HEK293 (cell line): ENCODE measurements at regions not wholly inside any gene's neighbourhood (a gene's known extent, or its start where the extent isn't known, plus 50 kb on each side); places are given as distances from the start of the nearest gene placed in this dataset.

Source experiments
- CTCF ChIA-PET: fragments of 350-600 bp; formaldehyde crosslinking; extraction: SDS; loops from one replicate; lab custom pipeline; 2021; ENCODE audit warnings: antibody characterized with exemption; lab: Yijun Ruan, JAX
- POLR2A ChIA-PET: fragments of 300-600 bp; formaldehyde crosslinking; extraction: SDS; loops from one replicate; lab custom pipeline; 2020; ENCODE audit warnings: antibody characterized with exemption, inconsistent platforms; lab: Yijun Ruan, JAX
- H3K27ac ChIP-seq: fragments of 200-500 bp; sonication (Bioruptor generic); 2 replicates; pipeline ENCODE4 v1.5.1; 2014; ENCODE audit warnings: low read depth, low read length, control low read depth, inconsistent platforms; ENCODE audit errors: extremely low read depth
- H3K36me3 ChIP-seq, 2 experiments: fragments of 200-500 bp in 1 of 2; sonication (Bioruptor generic) in 1 of 2; 1 replicate in 1 of 2; 2 replicates in 1 of 2; pipeline ENCODE4 v1.5.1; 2014 to 2017; ENCODE audit warnings: inconsistent platforms in 2 of 2, low read length in 2 of 2; ENCODE audit not compliant: control insufficient read depth in 2 of 2, insufficient read depth in 1 of 2
- H3K4me1 ChIP-seq: fragments of 200-500 bp; sonication (Bioruptor generic); 2 replicates; pipeline ENCODE4 v1.5.1; 2014; ENCODE audit warnings: mild to moderate bottlenecking, low read length, inconsistent platforms; ENCODE audit not compliant: control insufficient read depth, insufficient read depth
- H3K4me3 ChIP-seq: 2 replicates; pipeline ENCODE4 v1.5.1; 2011; ENCODE audit warnings: low read depth, mild to moderate bottlenecking, control low read depth, low read length, moderate library complexity
- H3K9me3 ChIP-seq: fragments of 200-500 bp; sonication (Bioruptor generic); 2 replicates; pipeline ENCODE4 v1.5.1; 2014; ENCODE audit warnings: low read depth, low read length, inconsistent platforms; ENCODE audit not compliant: control insufficient read depth, insufficient read depth
- BCL11A ChIP-seq: fragments of 450-650 bp; formaldehyde crosslinking; IDR thresholded peaks from 2 replicates; pipeline ENCODE4 v1.5.1; 2016; ENCODE audit warnings: low read depth, missing biosample characterization, missing genetic modification characterization
- BCL11B ChIP-seq: fragments of 450-650 bp; formaldehyde crosslinking; IDR thresholded peaks from 2 replicates; pipeline ENCODE4 v1.5.1; 2016; ENCODE audit warnings: low read depth, missing biosample characterization, missing genetic modification characterization
- HOXC10 ChIP-seq: sonication (generic); formaldehyde crosslinking; IDR thresholded peaks from 2 replicates; pipeline ENCODE4 v1.8.1; 2023; ENCODE audit warnings: mild to moderate bottlenecking, missing genetic modification reagents
- HOXD13 ChIP-seq: sonication (generic); formaldehyde crosslinking; IDR thresholded peaks from 2 replicates; pipeline ENCODE4 v1.8.0; 2022; ENCODE audit warnings: missing genetic modification reagents, borderline replicate concordance
- MZF1 ChIP-seq: fragments of 450-650 bp; formaldehyde crosslinking; IDR thresholded peaks from 2 replicates; pipeline ENCODE4 v1.5.1; 2017; ENCODE audit warnings: missing biosample characterization, missing genetic modification characterization, borderline replicate concordance
- OSR2 ChIP-seq: fragments of 450-650 bp; formaldehyde crosslinking; IDR thresholded peaks from 2 replicates; pipeline ENCODE4 v1.5.1; 2016; ENCODE audit warnings: missing biosample characterization, missing genetic modification characterization
- PRDM1 ChIP-seq: fragments of 450-650 bp; formaldehyde crosslinking; IDR thresholded peaks from 2 replicates; pipeline ENCODE4; 2016; ENCODE audit warnings: missing biosample characterization, missing genetic modification characterization
- REPIN1 ChIP-seq: fragments of 450-650 bp; formaldehyde crosslinking; IDR thresholded peaks from 2 replicates; pipeline ENCODE4 v1.5.1; 2017; ENCODE audit warnings: missing biosample characterization, missing genetic modification characterization, low read depth
- SETDB1 ChIP-seq: IDR thresholded peaks from one replicate; pipeline ENCODE4 v1.6.1; 2017; ENCODE audit warnings: mild to moderate bottlenecking, low read length, moderate library complexity, mixed read lengths; ENCODE audit not compliant: insufficient read length
- ZBTB1 ChIP-seq: fragments of 450-650 bp; formaldehyde crosslinking; IDR thresholded peaks from 2 replicates; pipeline ENCODE4 v1.5.1; 2016; ENCODE audit warnings: missing biosample characterization, missing genetic modification characterization
- ZBTB21 ChIP-seq: fragments of 450-650 bp; formaldehyde crosslinking; IDR thresholded peaks from 2 replicates; pipeline ENCODE4 v1.5.1; 2017; ENCODE audit warnings: missing biosample characterization, missing genetic modification characterization
- ZNF184 ChIP-seq: fragments of 450-650 bp; IDR thresholded peaks from 2 replicates; pipeline ENCODE4 v1.5.1; 2018; ENCODE audit warnings: missing biosample characterization, mild to moderate bottlenecking, missing genetic modification characterization
- ZNF239 ChIP-seq: fragments of 450-650 bp; formaldehyde crosslinking; IDR thresholded peaks from 2 replicates; pipeline ENCODE4 v1.5.1; 2016; ENCODE audit warnings: missing biosample characterization, missing genetic modification characterization
- ZNF302 ChIP-seq: fragments of 450-650 bp; formaldehyde crosslinking; IDR thresholded peaks from 2 replicates; pipeline ENCODE4 v1.5.1; 2016; ENCODE audit warnings: missing biosample characterization, missing genetic modification characterization, low read depth
- ZNF404 ChIP-seq: fragments of 450-650 bp; formaldehyde crosslinking; IDR thresholded peaks from 2 replicates; pipeline ENCODE4 v1.5.1; 2017; ENCODE audit warnings: missing biosample characterization, missing genetic modification characterization
- ZNF48 ChIP-seq: fragments of 450-650 bp; formaldehyde crosslinking; IDR thresholded peaks from 2 replicates; pipeline ENCODE4 v1.5.1; 2016; ENCODE audit warnings: missing biosample characterization, missing genetic modification characterization
- ZNF529 ChIP-seq: fragments of 450-650 bp; formaldehyde crosslinking; IDR thresholded peaks from 2 replicates; pipeline ENCODE4 v1.5.1; 2017; ENCODE audit warnings: missing genetic modification characterization, missing biosample characterization; ENCODE audit not compliant: insufficient replicate concordance
- ZNF548 ChIP-seq: fragments of 450-650 bp; formaldehyde crosslinking; IDR thresholded peaks from 2 replicates; pipeline ENCODE4 v1.5.1; 2016; ENCODE audit warnings: missing biosample characterization, missing genetic modification characterization
- ZNF555 ChIP-seq: fragments of 450-650 bp; formaldehyde crosslinking; conservative IDR thresholded peaks from 2 replicates; pipeline ENCODE4 v1.5.1; 2017; ENCODE audit warnings: missing biosample characterization, mild to moderate bottlenecking, missing genetic modification characterization, inconsistent platforms
- ZNF596 ChIP-seq: fragments of 450-650 bp; IDR thresholded peaks from 2 replicates; pipeline ENCODE4 v1.5.0; 2018; ENCODE audit warnings: missing biosample characterization, mild to moderate bottlenecking, missing genetic modification characterization, moderate library complexity
- ZNF654 ChIP-seq: fragments of 450-650 bp; formaldehyde crosslinking; IDR thresholded peaks from 2 replicates; pipeline ENCODE4 v1.5.1; 2016; ENCODE audit warnings: low read depth, missing biosample characterization, missing genetic modification characterization
- ZNF660 ChIP-seq: fragments of 450-650 bp; IDR thresholded peaks from 2 replicates; pipeline ENCODE4 v1.5.1; 2018; ENCODE audit warnings: missing biosample characterization, mild to moderate bottlenecking, missing genetic modification characterization
- TF ChIP-seq, protein P1 (sequence below): fragments of 450-650 bp; formaldehyde crosslinking; IDR thresholded peaks from 2 replicates; pipeline ENCODE4 v1.5.1; 2016; ENCODE audit warnings: missing biosample characterization, missing genetic modification characterization, borderline replicate concordance
- TF ChIP-seq, protein P2 (sequence below): fragments of 450-650 bp; IDR thresholded peaks from 2 replicates; pipeline ENCODE4 v1.5.1; 2018; ENCODE audit warnings: missing biosample characterization, missing genetic modification characterization
- TF ChIP-seq, protein P3 (sequence below): fragments of 450-650 bp; formaldehyde crosslinking; IDR thresholded peaks from 2 replicates; pipeline ENCODE4 v1.5.1; 2016; ENCODE audit warnings: missing biosample characterization, missing genetic modification characterization
- TF ChIP-seq, protein P4 (sequence below): fragments of 450-650 bp; formaldehyde crosslinking; IDR thresholded peaks from 2 replicates; pipeline ENCODE4; 2016; ENCODE audit warnings: missing biosample characterization, missing genetic modification characterization
- TF ChIP-seq, protein P5 (sequence below): fragments of 450-650 bp; formaldehyde crosslinking; IDR thresholded peaks from 2 replicates; pipeline ENCODE4 v1.5.1; 2016; ENCODE audit warnings: missing biosample characterization, missing genetic modification characterization

DNA sequence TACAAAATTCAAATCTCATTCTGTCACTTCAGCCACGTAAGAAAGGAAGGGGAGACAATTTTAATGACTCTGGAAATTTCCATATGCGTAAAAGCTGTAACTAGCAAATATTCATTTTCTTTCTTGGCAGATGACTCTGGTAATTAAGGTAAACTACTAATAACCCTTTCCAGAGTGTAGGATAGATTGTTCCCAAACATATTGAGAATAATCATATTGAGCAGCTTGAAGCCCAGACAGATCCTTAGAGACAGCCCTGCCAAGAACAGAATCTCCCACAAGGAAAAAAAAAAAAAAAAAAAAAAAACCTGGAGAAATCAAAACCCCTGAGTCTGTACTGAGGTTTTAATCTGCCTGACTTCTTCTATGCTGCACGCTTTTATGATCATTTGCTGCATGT lies 163.6 kb upstream of the TMPO start:
- Histone ChIP-seq H3K4me3 (no peak overlapping the region), H3K4me1 (no peaks in the 10 kb centered on the region), H3K9me3 (no peaks in the 10 kb centered on the region), H3K27ac (no peak overlapping the region), H3K36me3 (no peaks in the 10 kb centered on the region)
- no peak for TF ChIP-seq BCL11B
- ChIA-PET POLR2A (no interaction called here), CTCF (interaction anchor here (0.6 to 0.8 kb wide), 3 partner anchors 8 to 1373 kb away, joined by 3 to 4 read pairs (median 3); no protein-coding TSS in a partner anchor)

DNA sequence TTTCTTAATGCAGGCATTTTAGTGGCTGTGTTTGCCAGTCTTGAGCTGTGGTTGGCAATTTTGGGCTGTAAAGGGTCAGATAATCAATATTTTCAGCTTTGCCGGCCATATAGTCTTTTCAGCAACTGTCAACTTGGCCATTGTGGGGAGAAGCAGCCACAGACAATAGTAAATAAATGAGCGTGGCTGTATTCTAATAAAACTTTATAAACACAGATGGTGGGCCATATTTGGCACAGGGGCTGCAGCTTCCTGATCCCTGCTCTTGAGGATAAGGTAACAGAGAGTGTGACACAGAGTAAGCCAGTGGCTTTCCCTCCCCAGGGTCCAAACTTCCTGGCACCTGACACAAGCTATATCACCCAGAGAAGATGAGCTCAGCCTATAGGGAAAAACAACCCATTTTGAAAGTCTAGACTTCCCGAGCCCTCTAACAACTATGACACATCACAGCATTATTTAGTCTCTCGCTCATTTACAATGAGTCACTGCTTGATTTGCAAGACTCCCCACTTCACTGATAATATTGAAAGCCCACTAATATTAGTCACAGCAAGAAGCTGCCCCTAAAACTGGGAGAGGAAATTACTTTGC lies 163.1 kb upstream of the TMPO start:
- H3K4me1 ChIP-seq: no peaks in the 10 kb centered on the region
- TF ChIP-seq ZBTB1 (tag by site-specific recombination) (no peak), ZNF404 (tag by site-specific recombination) (no peak), ZNF596 (tag by site-specific recombination) (no peak), BCL11A (tag by site-specific recombination) (no peak), ZNF660 (tag by site-specific recombination) (peak; percentile 50; the same call in 1 of the 2 replicates), ZBTB21 (peak; percentile 38; the same call in 1 of the 2 replicates), ZNF548 (no peak), PRDM1 (no peak), HOXD13 (no peak), OSR2 (tag by site-specific recombination) (no peak), ZNF48 (no peak), MZF1 (tag by site-specific recombination) (no peak), ZNF529 (tag by site-specific recombination) (no peak), REPIN1 (tag by site-specific recombination) (no peak), ZNF239 (tag by site-specific recombination) (no peak), SETDB1 (peak; percentile 26), ZNF302 (no peak), ZNF555 (tag by site-specific recombination) (no peak), HOXC10 (CRISPR knock-in tag) (no peak), ZNF184 (tag by site-specific recombination) (0 out of 2 replicates have a peak, but pooled peaks have one; percentile 24), ZNF654 (tag by site-specific recombination) (no peak)
- TF ChIP-seq, protein P1, sequence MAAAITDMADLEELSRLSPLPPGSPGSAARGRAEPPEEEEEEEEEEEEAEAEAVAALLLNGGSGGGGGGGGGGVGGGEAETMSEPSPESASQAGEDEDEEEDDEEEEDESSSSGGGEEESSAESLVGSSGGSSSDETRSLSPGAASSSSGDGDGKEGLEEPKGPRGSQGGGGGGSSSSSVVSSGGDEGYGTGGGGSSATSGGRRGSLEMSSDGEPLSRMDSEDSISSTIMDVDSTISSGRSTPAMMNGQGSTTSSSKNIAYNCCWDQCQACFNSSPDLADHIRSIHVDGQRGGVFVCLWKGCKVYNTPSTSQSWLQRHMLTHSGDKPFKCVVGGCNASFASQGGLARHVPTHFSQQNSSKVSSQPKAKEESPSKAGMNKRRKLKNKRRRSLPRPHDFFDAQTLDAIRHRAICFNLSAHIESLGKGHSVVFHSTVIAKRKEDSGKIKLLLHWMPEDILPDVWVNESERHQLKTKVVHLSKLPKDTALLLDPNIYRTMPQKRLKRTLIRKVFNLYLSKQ (tag by site-specific recombination): no peak
- TF ChIP-seq, protein P2, sequence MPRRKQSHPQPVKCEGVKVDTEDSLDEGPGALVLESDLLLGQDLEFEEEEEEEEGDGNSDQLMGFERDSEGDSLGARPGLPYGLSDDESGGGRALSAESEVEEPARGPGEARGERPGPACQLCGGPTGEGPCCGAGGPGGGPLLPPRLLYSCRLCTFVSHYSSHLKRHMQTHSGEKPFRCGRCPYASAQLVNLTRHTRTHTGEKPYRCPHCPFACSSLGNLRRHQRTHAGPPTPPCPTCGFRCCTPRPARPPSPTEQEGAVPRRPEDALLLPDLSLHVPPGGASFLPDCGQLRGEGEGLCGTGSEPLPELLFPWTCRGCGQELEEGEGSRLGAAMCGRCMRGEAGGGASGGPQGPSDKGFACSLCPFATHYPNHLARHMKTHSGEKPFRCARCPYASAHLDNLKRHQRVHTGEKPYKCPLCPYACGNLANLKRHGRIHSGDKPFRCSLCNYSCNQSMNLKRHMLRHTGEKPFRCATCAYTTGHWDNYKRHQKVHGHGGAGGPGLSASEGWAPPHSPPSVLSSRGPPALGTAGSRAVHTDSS (tag by site-specific recombination): no peak
- TF ChIP-seq, protein P3, sequence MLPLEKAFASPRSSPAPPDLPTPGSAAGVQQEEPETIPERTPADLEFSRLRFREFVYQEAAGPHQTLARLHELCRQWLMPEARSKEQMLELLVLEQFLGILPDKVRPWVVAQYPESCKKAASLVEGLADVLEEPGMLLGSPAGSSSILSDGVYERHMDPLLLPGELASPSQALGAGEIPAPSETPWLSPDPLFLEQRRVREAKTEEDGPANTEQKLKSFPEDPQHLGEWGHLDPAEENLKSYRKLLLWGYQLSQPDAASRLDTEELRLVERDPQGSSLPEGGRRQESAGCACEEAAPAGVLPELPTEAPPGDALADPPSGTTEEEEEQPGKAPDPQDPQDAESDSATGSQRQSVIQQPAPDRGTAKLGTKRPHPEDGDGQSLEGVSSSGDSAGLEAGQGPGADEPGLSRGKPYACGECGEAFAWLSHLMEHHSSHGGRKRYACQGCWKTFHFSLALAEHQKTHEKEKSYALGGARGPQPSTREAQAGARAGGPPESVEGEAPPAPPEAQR: no peak
- TF ChIP-seq, protein P4, sequence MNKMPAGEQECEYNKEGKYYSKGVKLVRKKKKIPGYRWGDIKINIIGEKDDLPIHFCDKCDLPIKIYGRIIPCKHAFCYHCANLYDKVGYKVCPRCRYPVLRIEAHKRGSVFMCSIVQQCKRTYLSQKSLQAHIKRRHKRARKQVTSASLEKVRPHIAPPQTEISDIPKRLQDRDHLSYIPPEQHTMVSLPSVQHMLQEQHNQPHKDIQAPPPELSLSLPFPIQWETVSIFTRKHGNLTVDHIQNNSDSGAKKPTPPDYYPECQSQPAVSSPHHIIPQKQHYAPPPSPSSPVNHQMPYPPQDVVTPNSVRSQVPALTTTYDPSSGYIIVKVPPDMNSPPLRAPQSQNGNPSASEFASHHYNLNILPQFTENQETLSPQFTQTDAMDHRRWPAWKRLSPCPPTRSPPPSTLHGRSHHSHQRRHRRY (tag by site-specific recombination): no peak
- TF ChIP-seq, protein P5, sequence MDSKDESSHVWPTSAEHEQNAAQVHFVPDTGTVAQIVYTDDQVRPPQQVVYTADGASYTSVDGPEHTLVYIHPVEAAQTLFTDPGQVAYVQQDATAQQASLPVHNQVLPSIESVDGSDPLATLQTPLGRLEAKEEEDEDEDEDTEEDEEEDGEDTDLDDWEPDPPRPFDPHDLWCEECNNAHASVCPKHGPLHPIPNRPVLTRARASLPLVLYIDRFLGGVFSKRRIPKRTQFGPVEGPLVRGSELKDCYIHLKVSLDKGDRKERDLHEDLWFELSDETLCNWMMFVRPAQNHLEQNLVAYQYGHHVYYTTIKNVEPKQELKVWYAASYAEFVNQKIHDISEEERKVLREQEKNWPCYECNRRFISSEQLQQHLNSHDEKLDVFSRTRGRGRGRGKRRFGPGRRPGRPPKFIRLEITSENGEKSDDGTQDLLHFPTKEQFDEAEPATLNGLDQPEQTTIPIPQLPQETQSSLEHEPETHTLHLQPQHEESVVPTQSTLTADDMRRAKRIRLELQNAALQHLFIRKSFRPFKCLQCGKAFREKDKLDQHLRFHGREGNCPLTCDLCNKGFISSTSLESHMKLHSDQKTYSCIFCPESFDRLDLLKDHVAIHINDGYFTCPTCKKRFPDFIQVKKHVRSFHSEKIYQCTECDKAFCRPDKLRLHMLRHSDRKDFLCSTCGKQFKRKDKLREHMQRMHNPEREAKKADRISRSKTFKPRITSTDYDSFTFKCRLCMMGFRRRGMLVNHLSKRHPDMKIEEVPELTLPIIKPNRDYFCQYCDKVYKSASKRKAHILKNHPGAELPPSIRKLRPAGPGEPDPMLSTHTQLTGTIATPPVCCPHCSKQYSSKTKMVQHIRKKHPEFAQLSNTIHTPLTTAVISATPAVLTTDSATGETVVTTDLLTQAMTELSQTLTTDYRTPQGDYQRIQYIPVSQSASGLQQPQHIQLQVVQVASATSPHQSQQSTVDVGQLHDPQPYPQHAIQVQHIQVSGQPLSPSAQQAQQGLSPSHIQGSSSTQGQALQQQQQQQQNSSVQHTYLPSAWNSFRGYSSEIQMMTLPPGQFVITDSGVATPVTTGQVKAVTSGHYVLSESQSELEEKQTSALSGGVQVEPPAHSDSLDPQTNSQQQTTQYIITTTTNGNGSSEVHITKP: no peak

More for the DNA sequence above, 163.1 kb upstream of the TMPO start:
- Histone ChIP-seq H3K4me3 (no peak overlapping the region), H3K9me3 (no peaks in the 10 kb centered on the region), H3K36me3 (no peaks in the 10 kb centered on the region), H3K27ac (no peak overlapping the region)
- CTCF ChIA-PET: interaction anchor here (0.6 to 0.8 kb wide), 3 partner anchors 9 to 1373 kb away, joined by 3 to 4 read pairs (median 3); no protein-coding TSS in a partner anchor
- POLR2A ChIA-PET: no interaction called here
